Tibial nerve (tissue), 4 donors: ENCODE measurements at regions not wholly inside any gene's neighbourhood (a gene's known extent, or its start where the extent isn't known, plus 50 kb on each side); places are given as distances from the start of the nearest gene placed in this dataset.

Source experiments
- EP300 ChIP-seq, 2 donors: sonication (generic); formaldehyde crosslinking; IDR thresholded peaks; one replicate each; pipeline ENCODE4 v1.6.1; 2017; ENCODE audit warnings: antibody characterized with exemption in 2 of 2, mild to moderate bottlenecking in 1 of 2
- TF ChIP-seq, protein P1 (sequence below), 5 experiments: fragments of 200-600 bp in 3 of 5; fragments of 450-650 bp in 2 of 5; sonication (generic) in 3 of 5; IDR thresholded peaks; one replicate each; pipeline ENCODE4 v1.5.1; 2016 to 2019; ENCODE audit warnings: antibody characterized with exemption in 5 of 5, mild to moderate bottlenecking in 3 of 5, moderate library complexity in 2 of 5

DNA sequence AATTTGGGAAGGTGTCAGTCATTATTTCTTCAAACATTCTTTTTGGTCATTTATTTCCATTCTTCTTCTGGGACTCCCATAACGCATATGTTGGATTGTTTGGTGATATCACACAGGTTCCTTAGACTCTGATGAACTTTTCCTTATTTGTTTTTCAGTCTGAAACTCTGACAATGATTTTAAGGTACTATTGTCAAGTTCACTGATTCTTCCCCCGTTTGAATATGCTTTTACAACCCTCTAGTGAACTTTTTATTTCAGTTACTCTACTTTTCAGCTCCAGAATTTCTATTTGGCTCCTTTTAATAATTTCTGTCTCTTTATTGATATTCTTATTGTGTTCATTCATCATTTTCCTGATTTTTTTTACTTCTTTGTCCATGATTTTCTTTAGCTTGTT, 92.5 kb upstream of the RORB start:
- TF ChIP-seq, protein P1, sequence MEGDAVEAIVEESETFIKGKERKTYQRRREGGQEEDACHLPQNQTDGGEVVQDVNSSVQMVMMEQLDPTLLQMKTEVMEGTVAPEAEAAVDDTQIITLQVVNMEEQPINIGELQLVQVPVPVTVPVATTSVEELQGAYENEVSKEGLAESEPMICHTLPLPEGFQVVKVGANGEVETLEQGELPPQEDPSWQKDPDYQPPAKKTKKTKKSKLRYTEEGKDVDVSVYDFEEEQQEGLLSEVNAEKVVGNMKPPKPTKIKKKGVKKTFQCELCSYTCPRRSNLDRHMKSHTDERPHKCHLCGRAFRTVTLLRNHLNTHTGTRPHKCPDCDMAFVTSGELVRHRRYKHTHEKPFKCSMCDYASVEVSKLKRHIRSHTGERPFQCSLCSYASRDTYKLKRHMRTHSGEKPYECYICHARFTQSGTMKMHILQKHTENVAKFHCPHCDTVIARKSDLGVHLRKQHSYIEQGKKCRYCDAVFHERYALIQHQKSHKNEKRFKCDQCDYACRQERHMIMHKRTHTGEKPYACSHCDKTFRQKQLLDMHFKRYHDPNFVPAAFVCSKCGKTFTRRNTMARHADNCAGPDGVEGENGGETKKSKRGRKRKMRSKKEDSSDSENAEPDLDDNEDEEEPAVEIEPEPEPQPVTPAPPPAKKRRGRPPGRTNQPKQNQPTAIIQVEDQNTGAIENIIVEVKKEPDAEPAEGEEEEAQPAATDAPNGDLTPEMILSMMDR (IDR thresholded peaks at IDR 0.05): no peak
- no peak for TF ChIP-seq EP300 (IDR thresholded peaks at IDR 0.05)
